Testis (tissue), 2 donors: ENCODE measurements at regions not wholly inside any gene's neighbourhood (a gene's known extent, or its start where the extent isn't known, plus 50 kb on each side); places are given as distances from the start of the nearest gene placed in this dataset.

ENCODE experiments used
- DNase-seq: peaks from one replicate; pipeline ENCODE4 v3.0.0-alpha.2; 2019
- H3K27ac ChIP-seq, 2 donors: fragments of 200-600 bp; sonication (generic); one replicate each; pipeline ENCODE4 v1.5.1; 2019
- H3K27me3 ChIP-seq: fragments of 200-600 bp; sonication (generic); one replicate; pipeline ENCODE4 v1.5.1; 2019
- H3K36me3 ChIP-seq: fragments of 200-600 bp; sonication (generic); one replicate; pipeline ENCODE4 v1.5.1; 2017; ENCODE audit warnings: low read depth; ENCODE audit errors: missing control alignments
- H3K4me1 ChIP-seq: fragments of 200-600 bp; sonication (generic); one replicate; pipeline ENCODE4 v1.5.1; 2019
- H3K4me3 ChIP-seq, 2 donors: fragments of 200-600 bp; sonication (generic); one replicate each; pipeline ENCODE4 v1.5.1; 2017 to 2019
- H3K9me3 ChIP-seq: fragments of 200-600 bp; sonication (generic); one replicate; pipeline ENCODE4 v1.5.1; 2017
- POLR2A ChIP-seq: fragments of 450-650 bp; IDR thresholded peaks from one replicate; pipeline ENCODE4 v1.6.1; 2017; ENCODE audit warnings: antibody characterized with exemption, mild to moderate bottlenecking, moderate library complexity
- WGBS, 2 donors: methylation state at CpG; one replicate each; pipeline ENCODE4 v1.1.5; 2018; 5-methylcytosine and 5-hydroxymethylcytosine counted together
- intact Hi-C: fragments of 100-400 bp; cut with DNase I; formaldehyde crosslinking; loops from one replicate; pipeline ENCODE4 v1.15.1; 2023; ENCODE audit warnings: low total_unique reads
- TF ChIP-seq, protein P1 (sequence below), 3 experiments: fragments of 450-650 bp in 2 of 3; fragments of 200-600 bp in 1 of 3; sonication (generic) in 1 of 3; IDR thresholded peaks; one replicate each; pipeline ENCODE4 v1.5.1; 2016 to 2019; ENCODE audit warnings: antibody characterized with exemption in 3 of 3, mild to moderate bottlenecking in 2 of 3, moderate library complexity in 1 of 3

- 73 to 78% methylated on average over 5 of the region's 5 CpGs for WGBS, 2 donors
- intact Hi-C loops: no loop called here
- H3K4me1 ChIP-seq: no peaks in the 10 kb centered on the region
- no peak overlapping the region for H3K27ac ChIP-seq
- no peak overlapping the region for H3K4me3 ChIP-seq
- no peaks in the 10 kb centered on the region for H3K27me3 ChIP-seq
- DNase-seq: no peak
- no peaks in the 10 kb centered on the region for H3K9me3 ChIP-seq
- H3K36me3 ChIP-seq: no peaks in the 10 kb centered on the region
- no peak for TF ChIP-seq POLR2A
- TF ChIP-seq, protein P1, sequence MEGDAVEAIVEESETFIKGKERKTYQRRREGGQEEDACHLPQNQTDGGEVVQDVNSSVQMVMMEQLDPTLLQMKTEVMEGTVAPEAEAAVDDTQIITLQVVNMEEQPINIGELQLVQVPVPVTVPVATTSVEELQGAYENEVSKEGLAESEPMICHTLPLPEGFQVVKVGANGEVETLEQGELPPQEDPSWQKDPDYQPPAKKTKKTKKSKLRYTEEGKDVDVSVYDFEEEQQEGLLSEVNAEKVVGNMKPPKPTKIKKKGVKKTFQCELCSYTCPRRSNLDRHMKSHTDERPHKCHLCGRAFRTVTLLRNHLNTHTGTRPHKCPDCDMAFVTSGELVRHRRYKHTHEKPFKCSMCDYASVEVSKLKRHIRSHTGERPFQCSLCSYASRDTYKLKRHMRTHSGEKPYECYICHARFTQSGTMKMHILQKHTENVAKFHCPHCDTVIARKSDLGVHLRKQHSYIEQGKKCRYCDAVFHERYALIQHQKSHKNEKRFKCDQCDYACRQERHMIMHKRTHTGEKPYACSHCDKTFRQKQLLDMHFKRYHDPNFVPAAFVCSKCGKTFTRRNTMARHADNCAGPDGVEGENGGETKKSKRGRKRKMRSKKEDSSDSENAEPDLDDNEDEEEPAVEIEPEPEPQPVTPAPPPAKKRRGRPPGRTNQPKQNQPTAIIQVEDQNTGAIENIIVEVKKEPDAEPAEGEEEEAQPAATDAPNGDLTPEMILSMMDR (IDR thresholded peaks at IDR 0.05): no peak
Measured at GRCh38 chr7:37557571-37558209, 109.0 kb upstream of the ELMO1 start.

DNA sequence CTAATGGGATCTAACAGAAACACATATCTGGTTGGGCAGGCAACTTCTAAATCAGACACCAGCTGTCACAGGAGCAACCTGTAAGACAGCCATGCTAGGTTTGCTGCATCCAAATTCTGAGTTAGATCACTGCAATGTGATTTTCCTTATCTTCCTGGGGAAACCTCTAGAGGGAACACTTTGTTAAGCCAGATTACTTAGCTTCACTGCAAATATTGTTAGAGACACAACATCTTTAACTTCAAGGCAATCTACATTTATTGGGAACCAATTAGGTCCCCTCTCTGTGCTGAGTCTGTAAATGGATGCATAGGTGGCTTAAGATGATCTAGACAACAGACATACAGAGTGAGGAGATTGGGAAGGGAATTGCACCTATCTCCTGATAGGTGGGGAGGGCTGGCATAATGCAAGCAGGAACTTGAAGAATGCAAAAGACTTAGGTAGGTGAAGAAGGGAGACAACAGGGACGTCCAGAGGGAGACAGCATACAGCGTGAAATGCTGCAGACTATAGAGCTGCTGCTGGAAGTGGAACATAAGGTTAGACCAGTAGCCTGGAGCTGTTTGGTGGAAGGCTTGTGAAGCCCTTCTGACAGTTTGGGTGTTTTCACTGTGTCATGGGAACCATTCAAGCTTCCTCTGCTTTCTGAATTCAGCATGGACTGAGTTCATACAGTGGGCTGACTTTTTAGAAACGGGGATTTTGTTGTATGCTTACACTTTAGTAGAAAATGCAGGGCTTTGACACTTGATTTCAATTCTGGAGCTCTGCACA is 109.8 kb upstream of the ELMO1 start:
- 59 to 68% methylated on average over 3 of the region's 3 CpGs for WGBS, 2 donors
- Histone ChIP-seq H3K4me1 (no peaks in the 10 kb centered on the region), H3K36me3 (no peaks in the 10 kb centered on the region), H3K4me3 (no peak overlapping the region), H3K27ac (no peak overlapping the region), H3K27me3 (no peaks in the 10 kb centered on the region), H3K9me3 (no peaks in the 10 kb centered on the region)
- TF ChIP-seq, protein P1 (IDR thresholded peaks at IDR 0.05): no peak
- TF ChIP-seq POLR2A: no peak
- intact Hi-C loops: no loop called here
- DNase-seq: no peak

- Histone ChIP-seq H3K9me3 (no peaks in the 10 kb centered on the region), H3K27ac (no peak overlapping the region), H3K4me1 (no peaks in the 10 kb centered on the region), H3K27me3 (no peaks in the 10 kb centered on the region), H3K36me3 (no peaks in the 10 kb centered on the region), H3K4me3 (peak overlapping the region in 1 of 2 donors; percentile 2)
- DNase-seq: peak; percentile 73
- 59 to 87% methylated on average over 6 of the region's 6 CpGs for WGBS, 2 donors
- TF ChIP-seq, protein P1 (IDR thresholded peaks at IDR 0.05): no peak
- no peak for TF ChIP-seq POLR2A
- intact Hi-C loops: no loop called here
Measured at GRCh38 chr7:37570145-37570544, 113.4 kb upstream of the GPR141 start.

DNA sequence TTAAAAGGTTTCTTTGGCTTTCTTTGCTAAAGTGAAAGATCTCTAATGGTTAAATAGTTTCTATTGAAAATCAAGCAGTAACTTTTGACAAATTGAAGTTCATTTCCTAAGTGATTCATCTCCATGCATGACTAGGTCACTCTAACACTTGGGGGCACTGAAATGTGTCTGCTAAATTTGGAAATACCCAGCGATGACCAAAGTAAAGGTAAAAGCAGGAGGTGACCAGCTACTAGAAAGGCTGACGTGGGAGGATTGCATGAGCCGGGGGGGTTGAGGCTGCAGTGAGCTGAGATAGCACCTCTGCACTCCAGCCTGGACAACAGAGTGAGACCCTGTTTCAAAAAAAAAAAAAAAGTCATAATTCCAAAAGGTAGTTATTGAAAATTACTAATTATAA is 111.8 kb upstream of the GPR141 start:
- H3K27ac ChIP-seq: no peak overlapping the region
- DNase-seq: no peak
- H3K4me3 ChIP-seq: no peak overlapping the region
- H3K4me1 ChIP-seq: no peaks in the 10 kb centered on the region
- intact Hi-C loops: no loop called here
- no peak for TF ChIP-seq POLR2A
- TF ChIP-seq, protein P1 (IDR thresholded peaks at IDR 0.05): no peak
- no peaks in the 10 kb centered on the region for H3K27me3 ChIP-seq
- H3K36me3 ChIP-seq: no peaks in the 10 kb centered on the region
- WGBS, 2 donors: 85 to 87% methylated on average over 3 of the region's 3 CpGs
- H3K9me3 ChIP-seq: no peaks in the 10 kb centered on the region
